Renal cortical epithelial cell (primary cell): ENCODE measurements at regions not wholly inside any gene's neighbourhood (a gene's known extent, or its start where the extent isn't known, plus 50 kb on each side); places are given as distances from the start of the nearest gene placed in this dataset.
"Not testable (repeated sequence)": the region's sequence is repeated elsewhere in the genome, so short reads cannot be mapped to it uniquely, and the experiment has no call there.

Experiments
- DNase-seq: peaks from one replicate; pipeline ENCODE4 v3.0.0-alpha.2; 2011; ENCODE audit warnings: low read depth

DNA sequence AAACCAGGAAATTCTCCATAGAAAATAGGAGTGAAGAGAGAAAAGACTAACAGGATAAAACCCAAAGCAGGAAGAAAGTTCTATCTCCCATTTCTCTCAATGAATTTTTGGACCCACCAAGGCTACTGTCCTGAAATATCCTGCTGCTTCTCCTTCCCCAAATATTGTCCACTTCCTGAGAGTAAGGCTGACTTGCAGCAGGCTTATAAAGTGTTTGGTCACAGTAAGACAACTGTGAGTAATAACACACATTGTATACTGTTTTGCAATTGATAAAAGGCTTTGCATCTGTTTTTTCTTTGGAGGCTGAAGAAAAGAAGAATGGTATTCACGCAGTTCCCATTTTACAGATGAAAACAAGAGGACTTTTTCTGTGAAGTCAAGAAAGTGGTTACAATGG, 52.8 kb downstream of the FOXD4L6 start:
- not testable (repeated sequence) for DNase-seq

DNA sequence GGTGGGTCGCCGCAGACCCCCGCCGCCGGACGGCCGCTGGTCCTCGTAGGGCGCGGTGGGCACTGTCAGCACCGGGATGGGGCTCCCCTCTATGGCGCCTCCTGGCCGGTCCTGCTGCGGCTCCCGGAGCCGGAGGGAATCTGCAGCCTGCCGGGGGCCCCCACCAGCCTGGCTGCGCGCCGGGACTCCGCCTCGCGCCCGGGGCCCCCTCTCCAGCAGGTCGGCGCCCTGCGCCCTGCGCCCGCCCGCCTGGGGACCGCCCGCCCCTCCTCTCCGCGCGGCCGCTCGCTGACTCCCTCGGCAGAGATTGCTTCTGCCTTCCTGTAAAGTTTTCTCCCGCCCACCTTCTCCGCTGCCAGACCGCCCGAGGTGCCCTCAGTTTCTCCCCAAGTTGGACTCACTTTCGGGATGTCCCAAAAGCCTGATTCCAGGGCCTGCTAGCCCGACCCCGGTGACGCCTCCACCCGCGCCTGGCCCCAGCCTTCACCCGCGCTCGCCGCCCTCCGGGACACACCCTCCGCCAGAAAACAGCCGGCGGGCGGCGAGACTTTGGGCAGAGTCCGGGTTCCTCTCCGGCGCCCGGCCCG, 54.0 kb downstream of the FOXD4L6 start:
- DNase-seq: not testable (repeated sequence)

DNA sequence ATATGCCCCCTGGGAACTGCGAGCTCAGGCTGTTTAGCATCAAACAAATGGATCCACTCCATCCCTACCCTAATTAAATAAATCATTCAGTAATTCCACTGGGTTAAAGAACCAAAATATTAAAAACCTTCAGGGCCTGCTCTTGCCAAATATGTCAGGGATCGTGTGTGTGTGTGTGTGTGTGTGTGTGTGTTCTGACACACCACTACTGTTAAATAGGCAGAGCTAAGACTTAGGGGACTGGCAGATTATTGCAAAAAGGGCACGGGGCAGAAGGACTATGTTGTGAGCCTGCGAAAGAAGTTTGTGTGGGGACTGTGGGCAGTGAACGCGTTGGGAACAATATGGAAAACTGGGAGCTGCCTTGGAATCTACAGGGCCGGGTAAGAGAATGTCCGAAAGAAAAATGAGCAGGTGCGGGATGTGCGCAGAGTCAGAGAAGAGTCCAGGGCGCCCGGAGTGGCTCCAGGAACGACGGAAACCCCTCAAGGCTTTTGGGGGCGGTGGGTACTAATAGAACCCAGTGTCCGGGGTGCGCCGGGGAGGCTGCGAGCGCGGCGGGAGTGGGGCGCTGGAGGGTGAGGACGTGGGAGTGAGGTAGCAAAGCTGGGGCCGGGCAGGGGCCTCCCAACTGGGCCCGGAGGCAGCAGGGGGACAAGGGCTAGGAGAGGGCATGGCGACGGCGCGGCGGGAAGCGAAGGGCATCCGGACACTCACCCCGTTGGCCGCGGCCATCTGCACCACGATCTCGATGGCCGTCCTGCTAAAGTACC, 54.8 kb downstream of the FOXD4L6 start:
- DNase-seq: not testable (repeated sequence)

DNA sequence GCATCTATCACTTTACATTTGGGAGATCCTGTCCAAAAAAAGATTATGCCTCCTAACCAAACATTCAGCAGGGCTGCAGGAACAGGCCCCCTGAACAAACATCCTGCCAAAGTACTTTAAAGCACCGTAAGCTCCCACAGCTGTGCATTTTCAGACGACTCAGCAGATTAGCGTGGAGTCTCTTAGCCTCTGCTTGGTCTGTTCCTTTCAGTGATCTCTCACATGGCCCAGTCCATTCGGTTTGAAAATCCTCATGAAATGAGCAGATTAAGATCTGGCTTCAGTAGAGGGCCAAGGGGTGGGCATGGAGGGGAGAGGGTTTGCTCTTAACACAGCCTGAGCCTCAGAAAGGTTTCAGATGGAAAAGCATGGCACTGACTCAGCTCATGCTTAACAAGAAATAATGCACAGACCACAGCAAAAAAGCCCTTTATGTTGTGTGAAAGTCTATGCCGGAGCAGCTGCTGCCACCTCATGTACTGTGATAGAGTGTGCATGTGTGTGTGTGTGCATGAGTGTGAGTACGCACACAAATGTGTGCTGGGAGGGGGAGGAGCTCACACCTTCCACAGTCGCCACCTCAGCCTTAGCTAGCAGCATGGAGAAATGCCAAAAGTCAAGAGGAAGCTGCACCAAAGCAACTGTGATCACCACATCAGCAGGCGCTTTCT, 64.2 kb downstream of the FOXD4L6 start:
- DNase-seq: not testable (repeated sequence)

DNA sequence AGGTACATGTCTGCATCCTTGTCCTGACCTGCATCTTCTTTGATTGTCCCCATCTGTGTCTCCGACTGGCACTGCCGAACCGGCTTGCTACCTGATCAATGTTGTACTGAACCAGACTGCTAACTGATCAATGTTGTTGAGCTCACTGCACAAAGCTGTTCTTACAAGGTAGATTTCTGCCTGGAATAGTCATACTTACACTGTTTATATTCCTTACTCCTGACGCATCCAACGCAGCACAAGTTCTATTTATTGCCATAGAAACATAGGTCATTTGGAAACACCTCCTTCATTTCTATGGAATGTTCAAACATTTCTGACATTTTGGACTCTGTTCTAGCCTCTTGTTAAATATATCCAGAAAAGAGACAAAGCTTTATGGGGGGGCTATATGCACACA, 65.2 kb downstream of the FOXD4L6 start:
- not testable (repeated sequence) for DNase-seq

DNA sequence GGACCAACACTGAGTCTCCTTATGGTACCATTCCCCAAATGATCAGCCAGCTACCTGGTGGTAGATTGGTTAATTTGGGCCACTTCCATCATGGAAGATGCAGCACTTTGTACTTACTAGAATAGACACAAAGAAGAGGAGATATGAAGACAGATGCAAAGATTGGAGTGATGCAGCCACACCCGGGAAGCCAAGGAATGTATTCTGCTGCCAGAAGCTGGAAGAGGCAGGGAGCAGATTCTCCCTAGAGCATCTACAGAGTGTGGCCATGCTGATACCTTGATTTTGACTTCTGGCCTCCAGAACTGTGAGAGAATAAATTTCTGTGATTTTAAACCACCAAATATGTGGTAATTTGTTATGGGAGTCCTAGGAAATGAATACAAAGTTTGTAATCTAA, 68.9 kb downstream of the FOXD4L6 start:
- DNase-seq: not testable (repeated sequence)

DNA sequence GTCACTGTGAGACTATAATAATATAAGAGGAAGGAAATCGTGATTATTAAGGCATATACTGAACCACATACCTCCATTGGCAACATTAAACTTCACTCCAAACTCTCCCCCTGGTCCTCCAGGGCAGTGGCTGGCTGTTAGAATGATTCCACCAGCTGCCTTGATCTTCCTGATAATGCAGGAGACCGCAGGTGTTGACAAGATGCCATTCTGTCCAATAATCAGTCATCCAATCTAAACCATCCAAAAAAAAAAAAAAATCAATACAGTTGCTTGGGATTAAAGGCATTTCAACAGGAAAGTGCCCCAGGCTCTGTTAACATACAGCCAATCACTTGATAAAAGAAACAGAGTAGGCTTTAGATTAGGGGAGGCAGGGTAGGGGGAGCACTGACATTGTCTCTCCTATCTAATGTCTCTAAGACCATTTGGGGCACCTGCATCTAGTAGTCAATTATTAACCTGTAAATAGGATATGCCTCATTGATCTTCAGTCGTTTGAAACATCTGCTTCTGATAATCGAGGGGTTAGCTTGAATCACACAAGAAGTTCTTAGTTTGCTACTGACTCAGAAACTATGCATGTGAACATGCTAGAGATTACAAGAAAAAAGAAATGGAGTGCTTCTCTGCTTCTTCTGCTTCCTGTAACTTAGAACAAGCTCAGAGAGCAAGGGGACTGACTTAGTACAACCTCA, 74.7 kb downstream of the FOXD4L6 start:
- peak; percentile 81 for DNase-seq

DNA sequence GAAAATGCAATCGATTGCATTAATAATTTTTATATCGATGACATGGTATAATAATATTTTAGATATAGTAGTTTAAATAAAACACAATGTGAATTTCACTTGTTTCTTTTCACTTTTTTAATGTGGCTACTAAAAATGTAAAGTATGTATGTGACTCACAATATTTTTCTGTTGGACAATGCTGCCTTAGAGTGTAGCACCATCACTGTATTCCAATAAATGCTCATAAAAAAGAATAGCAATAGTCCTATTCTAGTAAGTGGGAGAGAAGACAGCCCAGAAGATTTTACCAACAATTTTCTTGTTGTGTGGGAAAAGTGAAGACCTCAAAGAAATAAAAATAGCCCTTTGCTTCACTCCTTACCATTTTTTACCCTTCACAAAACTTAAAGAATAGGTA, 79.8 kb downstream of the FOXD4L6 start:
- not testable (repeated sequence) for DNase-seq

DNA sequence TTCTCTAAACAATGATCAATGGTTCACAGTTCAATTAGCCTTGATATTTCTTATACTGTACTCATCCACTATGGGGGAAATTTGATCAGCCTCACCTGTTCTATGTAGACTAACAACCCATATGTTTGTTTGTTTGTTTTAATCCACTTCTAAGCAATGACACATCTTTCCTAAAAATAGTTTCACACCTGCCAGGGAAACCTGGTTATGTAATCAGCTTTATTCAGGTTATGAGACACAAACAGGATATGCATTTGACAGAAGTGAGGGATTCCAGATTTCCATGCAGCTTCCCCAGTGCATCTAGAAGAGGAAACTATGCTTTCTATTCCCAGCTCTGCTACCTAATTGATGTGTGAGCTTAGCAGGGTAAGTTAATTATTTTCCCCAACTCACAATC, 80.7 kb downstream of the FOXD4L6 start:
- DNase-seq: not testable (repeated sequence)

DNA sequence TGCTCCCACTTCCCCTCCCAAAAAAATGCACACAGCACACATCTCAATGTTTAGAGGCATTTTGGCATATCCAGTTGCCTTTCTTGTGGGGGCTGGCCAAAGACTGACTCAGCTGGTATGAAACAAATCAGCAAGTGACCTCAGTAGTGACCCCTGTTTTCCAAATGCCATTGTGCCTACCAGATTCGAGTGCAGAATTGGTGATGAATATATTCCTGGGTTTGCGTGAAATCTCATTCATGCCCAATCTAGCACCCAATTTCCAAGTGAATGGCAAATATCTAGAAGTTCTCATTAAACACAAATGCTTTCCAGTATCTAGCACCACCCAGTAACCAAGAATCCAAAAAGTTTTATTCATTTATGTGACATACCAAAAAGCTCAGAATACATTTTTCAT, 83.6 kb downstream of the FOXD4L6 start:
- DNase-seq: not testable (repeated sequence)

DNA sequence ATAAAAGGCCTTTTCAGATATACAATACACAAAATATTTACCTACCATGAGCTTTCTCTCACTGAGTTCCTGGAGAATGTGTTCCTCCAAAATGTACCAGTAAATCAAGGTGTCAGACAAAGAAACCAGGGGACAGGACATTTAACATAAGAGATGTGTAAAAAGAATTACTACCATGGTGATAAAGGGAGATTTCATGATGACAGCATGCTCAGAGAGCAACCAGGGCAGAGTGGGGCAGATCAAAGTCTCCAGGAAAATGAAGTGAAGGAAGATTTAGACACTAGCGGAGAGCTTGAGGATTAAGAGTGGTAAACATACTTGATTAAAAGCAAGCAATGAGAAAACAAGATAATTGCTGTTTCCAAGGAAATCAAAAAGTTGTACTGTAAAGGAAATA, 85.0 kb downstream of the FOXD4L6 start:
- DNase-seq: not testable (repeated sequence)

DNA sequence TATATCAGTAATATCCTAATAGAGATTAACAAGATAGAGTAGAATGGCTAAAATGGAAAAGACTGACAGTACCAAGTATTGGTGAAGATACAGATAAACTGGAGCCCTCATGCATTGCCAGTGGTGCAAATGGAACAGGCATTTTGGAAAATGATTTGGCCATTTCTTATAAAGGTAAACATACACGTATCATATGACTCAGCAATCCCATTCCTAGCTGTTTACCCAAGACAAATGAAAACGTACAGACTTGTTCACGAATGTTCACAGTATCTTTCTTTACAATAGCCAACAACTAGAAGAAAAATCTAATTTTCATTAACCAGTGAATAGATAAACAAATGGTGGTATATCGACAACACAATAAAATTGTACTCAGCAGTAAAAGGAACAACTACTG, 86.4 kb downstream of the FOXD4L6 start:
- not testable (repeated sequence) for DNase-seq

DNA sequence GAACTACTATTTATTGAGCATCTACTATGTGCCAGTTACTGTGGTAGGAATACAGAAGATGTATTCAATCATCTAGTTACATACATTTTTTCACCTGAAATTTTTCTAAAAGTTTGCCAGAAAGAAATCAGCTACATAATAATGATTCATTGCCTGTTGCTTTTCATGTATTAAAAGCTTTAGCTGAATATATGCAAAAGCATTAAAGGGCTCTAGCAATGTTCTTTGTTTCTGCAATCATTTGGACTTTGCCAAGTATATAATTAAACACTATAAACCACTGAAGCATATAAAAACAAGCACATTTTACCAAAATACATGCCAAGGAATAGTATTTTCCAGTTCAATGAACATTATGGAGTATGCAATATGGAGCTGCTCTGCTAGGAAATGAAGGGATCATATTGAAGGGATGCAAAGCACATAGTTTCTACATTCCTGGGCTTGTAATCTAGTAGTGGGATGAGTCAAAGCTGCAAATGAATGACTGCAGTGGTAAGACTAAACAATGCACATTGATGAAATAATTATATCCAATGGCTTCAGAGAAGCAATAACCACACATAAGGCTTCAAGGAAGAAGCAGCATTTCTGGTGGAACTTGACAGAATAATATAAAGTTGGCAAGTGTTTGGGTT, 87.7 kb downstream of the FOXD4L6 start:
- DNase-seq: peak; percentile 85

DNA sequence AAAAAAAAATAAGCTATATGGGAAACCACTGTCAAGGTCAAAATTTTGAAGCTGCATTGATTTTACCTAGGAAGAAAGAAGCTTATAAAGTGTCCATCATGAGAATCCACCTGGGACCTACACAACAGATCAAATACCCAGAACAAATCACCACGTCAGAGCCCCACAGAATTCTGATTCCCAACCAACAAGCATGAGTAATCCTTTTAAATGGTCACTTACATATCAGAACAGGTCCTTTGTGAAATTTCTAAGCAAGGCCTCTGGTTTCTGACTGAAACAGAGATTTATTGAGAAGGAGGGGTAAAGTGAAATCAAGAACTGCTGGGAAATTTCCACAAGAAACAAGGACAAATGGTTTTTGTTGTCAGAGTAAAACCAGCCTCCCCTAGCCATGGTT, 93.2 kb downstream of the FOXD4L6 start:
- peak; percentile 11 for DNase-seq

DNA sequence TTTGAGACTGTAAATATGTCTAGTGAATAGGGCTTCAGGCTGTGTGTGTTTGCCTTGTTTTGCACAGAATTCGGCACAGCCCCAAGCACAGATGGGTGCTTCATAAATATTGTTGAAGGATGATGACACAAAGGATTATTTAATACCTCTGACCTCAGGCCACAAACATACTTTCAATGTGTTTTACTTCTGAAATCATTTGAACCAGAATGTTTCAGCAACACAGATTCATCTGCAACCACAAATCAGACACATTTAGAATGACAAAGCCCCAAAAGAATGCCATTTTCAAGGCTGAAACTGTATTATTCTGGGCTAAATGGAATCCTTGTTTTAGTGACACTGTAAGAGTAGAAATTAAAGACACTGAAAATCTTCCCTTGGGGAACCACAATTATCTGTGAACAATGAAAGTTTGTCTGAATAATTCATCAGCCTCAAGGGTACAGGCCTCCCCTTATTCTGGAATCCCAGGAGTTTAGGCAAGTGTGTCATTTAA, 93.7 kb downstream of the FOXD4L6 start:
- DNase-seq: peak; percentile 21

DNA sequence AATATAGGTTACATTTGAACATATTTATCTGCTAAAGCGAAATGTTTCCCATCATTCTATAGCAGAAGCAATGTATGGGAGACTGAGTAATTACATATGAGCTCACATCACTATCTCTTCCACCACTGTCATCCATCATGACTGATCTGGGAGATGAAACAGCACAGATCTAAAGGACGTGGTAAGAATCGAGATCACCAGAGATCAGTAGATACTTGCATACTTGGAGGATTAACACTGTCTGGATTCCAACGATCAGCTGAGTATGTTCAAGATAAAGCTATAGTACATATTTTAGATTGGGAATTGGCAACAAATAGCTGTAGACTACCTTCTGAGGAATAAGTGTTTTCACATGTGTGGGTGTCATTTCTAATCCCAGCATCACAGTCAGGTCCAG, 94.6 kb downstream of the FOXD4L6 start:
- not testable (repeated sequence) for DNase-seq

DNA sequence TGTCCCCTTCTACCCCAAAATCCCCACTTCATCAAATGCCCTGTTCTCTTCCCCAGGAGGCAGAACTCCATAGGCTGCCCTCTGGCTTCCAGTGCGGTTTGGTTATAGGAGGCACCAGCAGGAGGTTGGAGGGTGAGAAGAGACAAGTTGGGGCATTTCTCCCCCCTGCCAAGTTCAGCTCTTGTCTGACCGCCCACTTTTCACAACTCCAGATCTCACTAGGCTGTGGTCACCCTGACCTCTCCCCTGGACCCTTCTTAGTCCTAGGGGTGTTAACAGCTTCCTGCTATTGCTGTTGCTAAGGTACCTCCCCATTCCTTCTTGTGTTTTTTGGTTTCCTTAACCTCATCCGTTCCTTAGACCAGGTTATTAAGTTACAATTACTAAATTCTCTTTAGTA, 95.1 kb downstream of the FOXD4L6 start:
- not testable (repeated sequence) for DNase-seq

DNA sequence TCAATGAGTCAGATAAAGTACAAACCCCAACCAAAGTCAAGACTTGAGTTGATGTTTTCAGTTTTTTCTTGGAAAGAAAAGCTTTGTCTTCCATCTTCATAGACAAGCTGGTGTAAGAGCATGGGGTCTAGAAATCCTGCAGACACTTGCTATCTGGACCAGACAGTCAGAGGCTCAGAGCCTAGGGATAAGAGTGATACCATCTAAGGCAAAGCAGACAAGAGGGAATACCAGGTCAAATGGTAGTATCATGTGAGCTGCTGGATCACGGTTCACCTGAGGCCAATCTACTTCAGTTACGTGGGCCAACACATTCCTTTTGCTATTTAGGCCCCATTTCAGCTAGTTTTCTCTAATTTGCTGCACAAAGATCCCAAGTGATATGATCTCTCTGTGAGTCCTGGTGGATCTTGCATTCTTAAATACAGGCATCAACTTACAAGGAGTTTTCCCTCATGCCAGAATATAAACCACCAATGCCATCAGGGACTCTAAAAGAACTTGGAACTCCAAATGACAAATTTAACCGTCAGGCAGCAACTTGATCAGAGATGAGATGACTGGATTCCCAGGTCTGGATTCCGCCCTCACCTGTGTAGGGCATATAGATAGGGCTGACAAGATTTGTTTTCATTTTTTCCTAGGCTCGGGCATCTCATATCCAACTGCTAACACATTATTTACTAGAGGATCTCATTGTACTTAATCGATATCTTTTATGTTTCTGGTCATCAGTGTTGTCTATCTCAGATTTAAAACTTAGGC, 101.4 kb downstream of the FOXD4L6 start:
- not testable (repeated sequence) for DNase-seq

DNA sequence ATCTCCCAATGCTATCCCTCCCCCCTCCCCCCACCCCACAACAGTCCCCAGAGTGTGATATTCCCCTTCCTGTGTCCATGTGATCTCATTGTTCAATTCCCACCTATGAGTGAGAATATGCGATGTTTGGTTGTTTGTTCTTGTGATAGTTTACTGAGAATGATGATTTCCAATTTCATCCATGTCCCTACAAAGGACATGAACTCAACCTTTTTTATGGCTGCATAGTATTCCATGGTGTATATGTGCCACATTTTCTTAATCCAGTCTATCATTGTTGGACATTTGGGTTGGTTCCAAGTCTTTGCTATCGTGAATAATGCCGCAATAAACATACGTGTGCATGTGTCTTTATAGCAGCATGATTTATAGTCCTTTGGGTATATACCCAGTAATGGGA, 106.1 kb downstream of the FOXD4L6 start:
- not testable (repeated sequence) for DNase-seq

DNA sequence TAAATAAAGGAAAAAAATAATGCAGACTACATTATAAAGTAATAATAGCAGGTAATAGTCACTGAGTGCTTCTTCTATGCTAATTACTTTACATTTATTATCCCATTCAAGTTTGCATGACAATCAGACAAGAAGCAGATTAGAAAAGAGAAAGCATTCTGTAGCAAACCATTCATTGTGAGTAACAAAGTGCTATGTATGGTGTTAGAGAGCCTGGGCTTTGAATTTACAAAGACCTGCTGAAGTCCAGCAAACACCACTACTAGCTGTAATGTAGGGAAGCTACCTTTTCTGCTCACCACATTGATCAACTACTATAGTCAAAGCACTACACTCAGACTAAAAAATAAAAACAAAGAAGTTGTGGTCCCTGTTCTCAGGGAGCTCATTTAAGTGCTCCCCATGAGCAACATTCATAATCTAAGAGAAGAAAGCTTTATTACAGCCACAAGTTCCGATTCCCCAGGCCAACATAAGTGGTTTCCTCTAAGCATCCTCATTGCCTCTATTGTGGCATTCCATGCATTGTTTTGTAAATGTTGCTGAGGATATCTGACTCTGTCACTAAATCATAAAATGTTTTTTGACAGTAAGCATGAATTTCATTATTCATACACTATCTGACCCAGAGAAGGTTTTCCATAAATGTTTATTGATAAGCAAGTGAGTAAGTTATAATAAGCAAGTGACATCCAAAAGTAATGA, 108.5 kb downstream of the FOXD4L6 start:
- not testable (repeated sequence) for DNase-seq
